GM12874 (cell line): ENCODE measurements at regions not wholly inside any gene's neighbourhood (a gene's known extent, or its start where the extent isn't known, plus 50 kb on each side); places are given as distances from the start of the nearest gene placed in this dataset.

Experiments
- TF ChIP-seq, protein P1 (sequence below): IDR thresholded peaks from 2 replicates; pipeline ENCODE4 v1.5.1; 2011; ENCODE audit warnings: low read depth, mild to moderate bottlenecking, control low read depth, low read length, moderate library complexity; ENCODE audit not compliant: insufficient read depth

GRCh38 chr6:6823030-6823429 is 234.5 kb downstream of the LY86 start:
- TF ChIP-seq, protein P1, sequence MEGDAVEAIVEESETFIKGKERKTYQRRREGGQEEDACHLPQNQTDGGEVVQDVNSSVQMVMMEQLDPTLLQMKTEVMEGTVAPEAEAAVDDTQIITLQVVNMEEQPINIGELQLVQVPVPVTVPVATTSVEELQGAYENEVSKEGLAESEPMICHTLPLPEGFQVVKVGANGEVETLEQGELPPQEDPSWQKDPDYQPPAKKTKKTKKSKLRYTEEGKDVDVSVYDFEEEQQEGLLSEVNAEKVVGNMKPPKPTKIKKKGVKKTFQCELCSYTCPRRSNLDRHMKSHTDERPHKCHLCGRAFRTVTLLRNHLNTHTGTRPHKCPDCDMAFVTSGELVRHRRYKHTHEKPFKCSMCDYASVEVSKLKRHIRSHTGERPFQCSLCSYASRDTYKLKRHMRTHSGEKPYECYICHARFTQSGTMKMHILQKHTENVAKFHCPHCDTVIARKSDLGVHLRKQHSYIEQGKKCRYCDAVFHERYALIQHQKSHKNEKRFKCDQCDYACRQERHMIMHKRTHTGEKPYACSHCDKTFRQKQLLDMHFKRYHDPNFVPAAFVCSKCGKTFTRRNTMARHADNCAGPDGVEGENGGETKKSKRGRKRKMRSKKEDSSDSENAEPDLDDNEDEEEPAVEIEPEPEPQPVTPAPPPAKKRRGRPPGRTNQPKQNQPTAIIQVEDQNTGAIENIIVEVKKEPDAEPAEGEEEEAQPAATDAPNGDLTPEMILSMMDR: no peak

DNA sequence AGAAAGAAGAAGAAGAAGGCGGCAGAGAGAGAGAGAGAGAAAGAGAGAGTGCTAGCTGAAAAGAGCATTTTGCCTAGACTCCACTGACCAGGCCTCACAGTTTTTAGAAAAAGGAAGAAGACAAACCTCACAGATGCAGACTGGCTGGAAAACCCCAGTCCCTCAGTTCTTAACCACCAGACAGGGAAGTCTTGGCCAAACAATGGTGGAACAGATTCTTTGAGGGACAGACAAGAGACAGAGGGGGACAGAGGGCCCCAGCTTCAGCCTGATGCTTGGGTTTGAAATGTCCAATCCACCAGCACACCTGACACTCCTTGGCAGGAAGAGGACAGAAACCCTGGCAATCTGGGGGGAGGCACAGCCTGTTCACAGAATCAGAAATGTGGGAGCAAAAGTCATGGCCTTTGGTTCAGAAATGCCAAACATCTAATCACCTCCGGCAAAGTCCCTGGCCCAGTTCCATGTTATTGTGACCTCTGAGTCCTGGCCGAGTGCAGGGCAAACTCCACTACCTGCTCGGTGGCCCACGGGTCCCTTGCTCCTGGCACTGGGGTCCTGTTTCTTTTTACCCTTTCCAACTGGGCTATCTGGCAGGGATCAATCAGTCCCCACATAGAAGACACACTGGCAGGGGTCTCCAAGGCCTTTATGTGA is 235.2 kb downstream of the LY86 start:
- TF ChIP-seq, protein P1: no peak

- TF ChIP-seq, protein P1: no peak
These were observed 235.9 kb downstream of the LY86 start for GRCh38 chr6:6824381-6824780.

DNA sequence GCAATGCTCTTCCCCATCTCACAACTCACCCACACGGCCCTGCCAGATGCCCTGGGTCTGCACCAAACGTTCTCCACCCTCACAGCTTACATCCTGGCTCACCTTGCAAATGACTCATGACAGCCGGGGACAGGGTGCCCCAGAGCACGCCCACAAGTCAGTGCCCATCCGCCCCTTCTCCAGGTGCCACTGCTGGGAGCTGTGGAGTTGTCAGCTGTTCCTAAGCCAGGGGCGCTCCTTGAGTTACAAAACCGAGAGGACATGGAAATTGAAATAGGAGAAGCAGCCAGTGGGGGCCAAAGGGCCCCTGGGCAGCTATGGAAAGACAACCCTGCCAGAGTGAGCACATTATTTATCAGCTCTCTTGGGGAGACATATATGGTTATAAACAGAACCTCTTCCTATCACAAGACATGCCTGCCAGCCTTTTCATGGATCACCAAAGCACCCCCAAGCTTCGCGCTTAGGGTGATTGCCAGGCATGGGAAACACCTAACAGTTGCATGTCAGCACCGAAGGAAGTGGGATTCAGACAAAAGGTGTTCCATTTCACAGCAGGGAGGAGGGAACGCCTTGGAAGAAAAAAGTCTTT is 236.8 kb downstream of the LY86 start:
- TF ChIP-seq, protein P1: no peak

DNA sequence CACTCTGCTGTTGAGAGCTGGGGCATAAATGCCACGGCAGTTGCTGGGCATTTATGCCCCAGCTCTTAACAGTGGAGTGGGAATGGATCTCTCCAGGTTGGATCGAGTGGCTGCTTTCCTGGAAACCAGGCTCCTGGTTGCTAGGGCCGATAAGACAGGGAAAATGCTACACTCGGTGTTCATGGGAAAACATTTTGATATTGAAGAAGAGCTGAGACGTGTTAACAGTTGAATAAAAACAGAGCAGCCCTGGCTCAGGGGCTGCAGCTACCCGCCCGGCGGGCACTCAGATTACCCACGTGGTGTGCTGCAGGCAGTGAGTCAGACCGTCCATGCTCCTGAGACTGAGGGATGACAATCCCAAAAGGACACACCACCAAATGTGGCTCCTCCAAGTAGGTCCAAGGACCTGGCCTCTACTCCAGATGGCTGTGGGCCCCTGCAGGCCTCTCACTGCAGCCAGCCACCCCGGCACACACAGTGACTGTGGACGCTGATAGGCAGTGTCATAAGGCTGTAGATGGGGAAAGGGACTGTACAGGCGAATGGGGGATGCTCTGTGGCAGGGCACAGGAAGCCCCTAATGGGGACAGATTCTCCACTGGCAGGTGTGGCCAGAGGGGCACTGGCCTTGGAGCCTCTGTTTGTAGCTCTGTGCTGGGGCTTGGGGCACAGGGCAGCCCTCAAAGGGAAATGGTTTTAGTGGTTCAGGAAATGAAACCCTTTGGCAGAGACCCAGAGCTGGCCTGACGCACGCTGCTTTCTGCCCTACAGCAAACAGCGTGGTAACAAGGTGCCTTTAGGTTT is 237.8 kb downstream of the LY86 start:
- TF ChIP-seq, protein P1: no peak

GRCh38 chr6:6826961-6827360 is 238.4 kb downstream of the LY86 start:
- TF ChIP-seq, protein P1: no peak

DNA sequence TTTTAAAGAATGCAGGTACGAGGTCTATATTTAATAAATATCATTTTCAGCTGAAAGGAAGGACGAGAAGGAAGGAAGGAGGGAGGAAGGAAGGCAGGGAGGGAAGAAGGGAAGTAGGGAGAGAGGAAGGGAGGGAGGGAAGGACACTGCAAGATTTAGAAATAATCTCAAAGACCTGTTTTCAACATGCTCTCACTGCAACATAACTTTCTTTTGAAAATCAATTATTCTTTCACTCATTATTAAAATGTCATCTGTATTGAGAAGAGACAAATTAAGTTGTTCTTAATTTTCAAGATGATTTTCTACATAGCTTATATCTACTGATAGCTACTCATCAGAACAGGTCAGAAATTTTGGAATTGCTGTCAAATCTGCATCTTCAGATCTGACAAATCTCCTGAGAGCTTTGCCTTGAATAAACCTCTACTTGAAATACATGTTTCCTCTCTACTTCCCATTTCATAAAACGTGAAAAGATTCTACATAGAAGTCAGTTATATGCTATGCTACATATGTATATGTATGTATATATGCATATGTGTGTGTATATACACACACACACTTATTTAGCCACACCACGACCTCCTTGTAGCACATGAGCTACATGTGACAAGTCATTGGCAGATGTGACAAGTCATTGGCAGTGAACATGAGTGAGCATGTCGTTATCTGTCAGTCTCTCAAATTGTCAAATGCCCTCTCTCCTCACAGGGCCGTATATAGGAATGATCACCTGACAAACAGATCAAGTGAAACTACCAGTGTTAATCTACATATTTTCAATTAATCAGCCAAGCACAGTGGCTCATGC is 241.6 kb downstream of the LY86 start:
- TF ChIP-seq, protein P1: no peak
